GM18907 (cell line): ENCODE measurements at regions not wholly inside any gene's neighbourhood (a gene's known extent, or its start where the extent isn't known, plus 50 kb on each side); places are given as distances from the start of the nearest gene placed in this dataset.
"Not testable (repeated sequence)": the region's sequence is repeated elsewhere in the genome, so short reads cannot be mapped to it uniquely, and the experiment has no call there.

Source experiments
- ATAC-seq: cut with Tn5 transposase; IDR thresholded peaks from one replicate; pipeline ENCODE4 v1.9.1; 2021; ENCODE audit warnings: mild to moderate bottlenecking, moderate library complexity; ENCODE audit not compliant: unreplicated experiment

DNA sequence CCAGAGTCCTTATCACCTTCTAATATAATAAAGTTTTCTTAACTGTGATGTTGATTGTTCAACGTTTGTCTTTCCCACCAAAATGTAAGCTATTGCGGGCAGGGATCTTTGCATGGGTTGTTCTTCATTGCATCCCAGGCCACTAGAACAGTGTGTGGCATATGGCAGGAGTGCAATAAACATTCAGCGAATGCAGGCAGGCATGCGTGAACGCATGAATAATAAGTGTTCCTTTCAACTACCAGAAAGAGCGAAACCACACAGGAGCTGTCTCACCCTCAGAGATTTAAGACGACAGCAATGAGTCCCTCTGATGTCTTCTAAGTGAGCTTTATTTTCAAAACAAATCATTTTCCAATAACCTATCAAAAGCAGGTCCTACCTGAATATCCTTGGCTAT lies 2693.1 kb upstream of the TPTE start:
- ATAC-seq, result not testable (repeated sequence)

DNA sequence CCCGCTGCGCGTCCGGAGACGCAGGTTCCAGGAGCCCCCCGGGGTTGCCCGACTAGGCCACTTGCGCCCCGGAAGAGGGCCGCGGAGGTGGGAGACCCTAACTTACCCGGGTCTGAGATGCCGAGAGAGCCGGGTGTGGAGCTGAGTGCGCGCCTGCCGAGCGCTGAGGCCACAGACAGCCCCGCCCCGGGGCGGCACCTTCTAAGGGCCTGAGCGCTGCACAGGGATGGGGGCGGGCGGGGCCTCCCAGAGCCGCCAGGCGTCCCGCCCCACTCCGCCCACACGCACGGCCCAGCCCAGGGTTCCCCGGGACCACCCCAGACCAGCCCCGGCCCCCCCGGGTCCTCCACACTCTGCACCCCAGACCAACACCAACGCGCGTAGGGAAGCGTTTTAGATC lies 2692.0 kb upstream of the TPTE start:
- ATAC-seq, result not testable (repeated sequence)

- ATAC-seq, result not testable (repeated sequence)
Measured at GRCh38 chr21:7837315-7837714, 2684.1 kb upstream of the TPTE start.

DNA sequence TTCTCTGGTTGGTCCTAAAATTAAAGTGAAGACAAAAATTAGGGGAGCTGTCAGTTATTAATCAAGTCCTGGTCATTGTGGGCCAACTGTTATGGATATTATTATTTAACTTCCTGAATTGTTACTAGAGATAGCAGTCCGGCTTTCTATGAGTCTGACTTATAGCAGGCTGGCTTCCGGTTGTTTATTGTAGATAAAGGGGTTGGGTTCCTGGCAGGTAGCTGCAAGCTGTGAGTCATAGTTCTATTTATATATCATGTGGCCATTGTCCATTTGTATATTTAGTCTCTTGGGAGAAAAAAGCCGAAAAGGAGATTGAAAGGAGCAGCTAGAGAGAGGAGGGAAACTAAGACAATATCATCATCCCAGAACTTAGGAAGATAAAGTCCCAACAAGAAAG lies 2668.0 kb upstream of the TPTE start:
- ATAC-seq, result not testable (repeated sequence)

GRCh38 chr21:7853836-7854235 lies 2667.5 kb upstream of the TPTE start:
- not testable (repeated sequence) for ATAC-seq
